HG03045 (cell line): ENCODE measurements at regions not wholly inside any gene's neighbourhood (a gene's known extent, or its start where the extent isn't known, plus 50 kb on each side); places are given as distances from the start of the nearest gene placed in this dataset.

Experiments used
- ATAC-seq: cut with Tn5 transposase; IDR thresholded peaks from one replicate; pipeline ENCODE4 v1.9.1; 2021; ENCODE audit warnings: mild to moderate bottlenecking, moderate library complexity; ENCODE audit not compliant: unreplicated experiment

DNA sequence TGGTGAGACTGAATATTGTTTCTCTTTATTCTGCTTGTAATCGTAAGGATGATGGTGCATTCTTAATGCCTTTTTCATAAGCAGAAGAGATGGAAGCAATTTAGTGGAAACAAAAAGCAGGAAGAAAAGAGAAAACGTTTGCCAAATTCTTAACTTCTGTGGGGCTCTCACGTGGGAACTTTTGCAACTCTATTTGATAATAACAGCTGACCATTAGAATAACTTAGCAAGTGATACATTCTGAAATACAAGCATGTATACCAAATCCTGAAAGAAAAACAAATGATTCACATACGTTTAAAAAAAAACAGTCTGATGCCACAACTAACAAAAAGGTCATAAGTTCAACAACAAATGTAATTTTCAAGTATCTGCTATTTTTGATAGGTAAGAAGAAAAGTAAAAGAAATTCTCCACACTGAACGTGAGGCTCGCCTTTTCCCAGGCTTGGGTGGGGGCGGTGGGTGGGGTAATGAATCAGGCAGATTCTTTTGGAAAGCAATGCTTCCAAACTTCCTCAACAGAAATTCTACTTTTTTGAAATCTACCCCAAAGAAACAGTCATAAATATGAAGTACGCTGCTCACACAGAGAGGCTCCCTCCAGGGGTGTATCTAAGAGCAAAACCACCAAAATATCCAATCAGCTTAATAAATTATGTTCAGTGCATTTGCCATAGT, 446.2 kb upstream of the MGMT start:
- no peak for ATAC-seq

DNA sequence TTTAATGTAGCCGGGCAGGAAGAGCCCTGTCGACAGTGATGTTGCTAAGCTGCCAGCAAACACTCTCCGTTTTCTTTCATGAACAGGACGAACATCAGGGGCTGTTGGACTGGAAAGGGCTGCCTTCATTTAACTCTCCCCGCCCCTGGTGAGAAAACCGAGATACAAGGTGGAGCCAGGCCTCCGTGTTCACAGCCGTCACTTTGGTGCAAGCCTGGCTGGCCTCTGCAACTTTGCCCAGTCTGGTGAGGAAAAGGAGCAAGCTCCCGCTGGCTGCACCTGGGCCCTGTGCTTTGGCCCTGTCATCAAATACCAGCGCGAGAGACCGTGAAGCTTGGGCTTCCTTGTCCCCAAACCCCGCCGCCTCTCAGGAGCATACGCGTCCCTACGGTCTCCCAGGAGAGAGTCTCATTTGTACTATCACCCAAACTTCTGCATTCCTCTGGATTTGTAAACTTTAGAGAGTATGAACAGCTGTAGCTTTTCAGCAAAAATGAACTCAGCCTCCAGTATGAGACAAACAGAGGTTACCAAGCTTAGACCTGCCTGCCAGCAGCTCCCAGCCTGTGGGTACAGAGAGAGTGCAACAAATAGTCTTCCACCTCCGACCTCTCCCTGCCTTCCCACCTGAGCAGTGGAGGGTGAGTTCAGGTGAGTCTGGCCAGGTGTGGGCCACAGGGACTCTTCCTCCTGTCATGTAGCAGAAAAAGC, 445.3 kb upstream of the MGMT start:
- no peak for ATAC-seq

DNA sequence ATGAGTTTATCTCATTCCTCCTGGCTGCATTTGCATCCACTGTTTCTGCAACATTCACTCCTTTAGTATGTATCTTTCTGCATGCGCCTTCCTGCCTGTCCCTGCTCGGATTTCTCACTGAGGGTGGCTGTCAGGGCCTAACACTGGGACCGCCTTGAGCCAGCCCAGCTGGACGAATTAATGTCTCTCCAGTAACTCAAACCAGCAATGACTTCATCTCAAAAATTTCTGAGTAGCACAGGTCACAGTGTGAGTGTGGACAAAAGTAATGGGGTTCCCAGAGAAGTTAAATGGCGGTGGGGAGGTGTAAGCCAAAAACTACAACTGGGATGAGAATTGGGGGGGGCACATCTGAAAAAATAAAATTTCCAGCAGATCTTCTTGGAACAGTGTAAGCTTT, 444.0 kb upstream of the MGMT start:
- no peak for ATAC-seq

DNA sequence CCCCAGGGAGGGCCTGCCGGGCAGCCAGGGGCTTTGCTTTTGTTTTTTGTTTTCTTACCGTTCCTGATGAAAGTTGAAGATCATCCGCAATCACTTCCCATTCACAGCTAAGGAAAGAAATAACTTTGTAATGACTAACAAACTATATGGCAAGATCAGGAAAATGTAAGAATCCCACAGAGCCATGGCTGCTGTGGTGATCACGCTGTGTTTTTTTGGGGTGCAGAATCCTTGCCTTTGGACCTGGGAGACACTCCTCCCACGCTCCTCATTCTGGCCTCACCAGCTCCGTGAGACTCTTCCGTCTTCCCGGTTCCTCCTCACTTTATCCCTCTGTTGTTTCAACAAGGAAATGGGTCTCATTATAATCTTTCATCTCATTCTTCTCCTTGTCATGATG, 443.0 kb upstream of the MGMT start:
- ATAC-seq = no peak

DNA sequence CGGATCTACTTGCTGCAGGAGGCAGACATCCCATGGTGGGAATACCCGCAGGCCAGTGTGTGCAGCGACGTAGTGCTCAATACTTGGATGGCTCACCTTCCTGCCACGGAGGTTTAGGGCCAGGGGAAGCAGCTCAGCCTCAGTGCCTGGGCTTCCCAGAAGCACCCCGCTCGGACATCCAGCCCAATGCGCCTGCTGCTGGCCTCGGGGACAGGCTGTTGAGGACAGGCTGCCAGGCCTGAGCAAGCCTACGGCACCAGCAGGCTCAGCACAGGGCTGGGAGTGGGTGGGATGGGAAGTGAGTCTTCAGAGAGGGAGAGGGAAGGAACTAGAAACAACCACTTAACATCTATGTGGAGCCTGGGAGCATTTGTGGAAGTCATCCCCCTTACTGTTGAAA, 441.3 kb upstream of the MGMT start:
- no peak for ATAC-seq

DNA sequence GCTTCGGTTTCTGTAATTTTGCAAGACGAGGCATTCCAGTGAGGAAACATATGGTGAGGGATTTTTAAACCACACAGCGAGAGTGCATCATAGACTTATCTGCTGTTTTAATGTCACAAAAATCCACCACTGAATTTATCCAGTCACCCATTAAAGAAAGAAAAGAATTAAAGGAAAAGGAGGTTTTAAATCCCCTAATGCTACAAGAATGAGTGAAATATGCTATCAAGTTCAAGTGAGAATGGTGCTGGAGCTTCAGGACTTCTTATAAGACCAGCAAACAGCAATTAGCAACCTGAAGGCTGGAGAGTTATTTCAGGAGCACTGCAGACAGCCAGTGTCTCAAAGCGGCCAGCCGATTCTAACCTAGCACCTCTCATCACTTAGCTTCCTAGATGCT, 439.1 kb upstream of the MGMT start:
- no peak for ATAC-seq

DNA sequence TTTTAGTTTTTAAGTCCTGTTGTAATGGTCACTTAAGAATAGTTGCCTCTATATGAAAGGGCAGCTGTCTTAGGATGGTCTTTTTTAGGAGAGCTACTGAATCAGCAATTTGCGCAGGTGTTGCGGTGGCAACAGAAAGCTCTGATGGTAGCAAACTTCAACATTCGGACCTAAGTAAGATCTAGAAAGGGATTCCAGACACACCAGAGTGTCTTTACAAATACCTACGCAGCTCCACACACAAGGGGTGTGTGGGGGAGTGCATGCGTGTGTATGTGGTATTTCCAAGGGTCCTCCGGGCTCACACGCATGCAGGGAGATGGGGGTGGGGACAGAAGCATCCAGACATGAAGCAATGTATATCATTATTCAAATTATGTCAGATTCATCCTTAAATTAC, 438.6 kb upstream of the MGMT start:
- no peak for ATAC-seq

DNA sequence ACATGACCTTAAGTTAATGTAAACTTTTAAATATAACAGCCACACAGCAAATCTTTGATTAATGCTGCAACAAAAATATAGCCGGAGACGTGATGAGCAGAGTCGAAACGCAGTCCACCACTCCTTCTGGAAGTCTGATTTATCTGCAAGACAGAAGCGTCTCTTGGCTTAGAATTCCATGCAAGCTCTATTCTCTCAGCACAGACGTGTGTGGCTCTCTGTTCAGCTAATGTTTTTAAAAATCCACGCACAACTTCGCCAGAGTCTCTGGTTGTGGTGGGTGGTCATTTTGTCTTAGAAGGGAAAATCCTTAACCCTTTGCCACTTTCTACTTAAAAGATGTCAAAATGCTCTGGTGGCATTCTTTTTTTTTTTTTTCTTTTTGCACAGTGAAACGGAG, 438.0 kb upstream of the MGMT start:
- no peak for ATAC-seq

DNA sequence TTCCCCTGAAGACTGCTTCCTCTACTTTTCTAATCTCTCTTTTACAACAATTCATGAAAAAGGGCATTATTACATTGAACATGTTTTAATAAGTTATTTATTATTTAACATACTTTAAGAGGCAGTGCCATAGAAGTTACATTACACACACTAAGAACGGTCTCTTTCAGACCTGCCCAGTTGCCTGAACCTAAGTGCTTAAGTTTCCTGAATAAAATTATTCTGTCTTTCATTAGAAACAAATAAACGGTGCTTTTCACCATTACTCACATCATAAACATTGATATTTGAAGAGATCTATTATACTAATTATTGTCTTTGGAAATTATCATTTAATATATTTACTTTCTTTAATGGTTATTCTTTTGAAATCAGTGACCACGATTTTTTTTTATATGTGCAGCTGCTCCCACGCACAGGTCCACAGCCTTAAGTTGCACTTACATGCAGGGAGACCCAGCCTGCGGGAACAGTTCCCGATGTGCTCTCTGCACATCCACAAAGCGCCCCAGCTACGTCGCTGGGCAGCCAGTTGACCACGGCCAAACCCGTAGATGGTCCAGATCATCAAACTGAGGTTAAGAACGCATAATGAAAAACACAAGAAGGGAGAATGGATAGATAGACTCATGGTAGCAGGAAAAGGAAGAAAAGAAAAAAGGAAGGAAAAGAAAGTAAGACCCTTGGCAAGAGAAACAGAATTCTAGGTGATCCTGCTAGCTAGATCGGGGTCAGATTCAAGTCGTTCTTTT, 437.0 kb upstream of the MGMT start:
- ATAC-seq = no peak

DNA sequence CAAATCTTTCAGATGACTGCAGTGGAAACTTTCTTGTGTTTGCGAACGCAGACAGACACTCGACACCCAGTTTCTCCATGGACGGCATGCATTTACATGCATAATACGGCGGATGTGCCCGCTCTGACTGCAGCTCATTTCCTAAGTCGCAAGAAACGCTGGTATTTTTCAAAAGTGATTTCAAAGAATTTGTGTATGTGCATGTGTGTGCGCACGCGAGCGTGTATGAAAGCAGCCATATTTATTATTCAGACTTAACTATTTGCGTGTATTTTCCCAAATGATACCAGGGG, 436.5 kb upstream of the MGMT start:
- ATAC-seq = no peak

DNA sequence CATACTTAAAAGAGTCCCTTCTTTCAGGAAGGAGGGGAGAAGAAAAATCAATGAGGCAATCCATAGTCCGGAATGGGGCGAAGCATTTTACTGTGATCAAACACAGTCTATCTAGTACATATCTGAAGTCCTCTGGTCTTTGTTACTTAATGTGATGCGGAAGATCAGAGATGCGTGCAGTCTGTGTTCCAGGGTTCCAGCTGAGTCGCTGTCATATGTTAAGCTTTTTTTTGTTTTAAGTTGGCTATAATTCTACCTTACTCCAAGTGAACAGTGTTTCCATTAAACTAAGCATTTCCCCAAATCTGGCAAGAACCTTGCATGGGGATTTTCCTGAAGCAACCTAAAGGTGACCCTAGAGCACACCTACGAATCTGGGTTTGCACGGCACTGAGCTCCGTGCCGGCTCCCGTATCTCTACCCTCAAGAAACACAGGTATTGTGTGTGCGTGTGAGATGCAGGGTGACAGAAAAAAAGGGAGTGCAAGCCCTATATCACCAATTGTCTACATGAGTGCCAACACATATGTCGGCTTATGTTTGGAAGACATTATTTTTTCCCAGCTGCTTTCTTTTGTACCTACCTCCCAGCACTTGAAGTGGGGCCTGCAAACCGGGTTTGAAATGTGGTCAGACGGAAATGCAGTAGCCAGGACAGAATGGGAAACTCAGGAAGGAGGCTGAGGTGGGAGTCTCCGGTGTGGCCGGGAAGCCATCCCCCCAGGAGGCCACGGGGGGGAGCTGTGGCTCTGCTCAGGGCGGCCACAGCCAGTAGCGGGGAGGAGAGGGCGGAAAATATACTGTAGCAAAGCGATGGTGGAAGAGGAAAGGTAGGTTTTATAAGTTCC, 435.8 kb upstream of the MGMT start:
- no peak for ATAC-seq

DNA sequence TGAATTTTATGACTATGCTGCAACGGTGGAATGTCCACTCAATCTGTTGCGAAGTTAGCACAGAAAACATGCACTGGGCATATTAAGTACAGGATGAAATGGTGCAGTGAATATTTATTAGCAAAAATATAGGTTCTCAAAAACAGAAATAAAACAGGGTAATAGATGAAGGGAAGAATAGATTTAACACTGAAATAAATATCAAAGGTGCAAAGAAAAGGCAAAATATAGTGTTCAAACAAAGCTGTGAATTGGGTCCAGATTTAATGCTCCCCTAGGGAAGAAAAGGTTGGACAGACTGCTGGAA, 435.2 kb upstream of the MGMT start:
- ATAC-seq = no peak

DNA sequence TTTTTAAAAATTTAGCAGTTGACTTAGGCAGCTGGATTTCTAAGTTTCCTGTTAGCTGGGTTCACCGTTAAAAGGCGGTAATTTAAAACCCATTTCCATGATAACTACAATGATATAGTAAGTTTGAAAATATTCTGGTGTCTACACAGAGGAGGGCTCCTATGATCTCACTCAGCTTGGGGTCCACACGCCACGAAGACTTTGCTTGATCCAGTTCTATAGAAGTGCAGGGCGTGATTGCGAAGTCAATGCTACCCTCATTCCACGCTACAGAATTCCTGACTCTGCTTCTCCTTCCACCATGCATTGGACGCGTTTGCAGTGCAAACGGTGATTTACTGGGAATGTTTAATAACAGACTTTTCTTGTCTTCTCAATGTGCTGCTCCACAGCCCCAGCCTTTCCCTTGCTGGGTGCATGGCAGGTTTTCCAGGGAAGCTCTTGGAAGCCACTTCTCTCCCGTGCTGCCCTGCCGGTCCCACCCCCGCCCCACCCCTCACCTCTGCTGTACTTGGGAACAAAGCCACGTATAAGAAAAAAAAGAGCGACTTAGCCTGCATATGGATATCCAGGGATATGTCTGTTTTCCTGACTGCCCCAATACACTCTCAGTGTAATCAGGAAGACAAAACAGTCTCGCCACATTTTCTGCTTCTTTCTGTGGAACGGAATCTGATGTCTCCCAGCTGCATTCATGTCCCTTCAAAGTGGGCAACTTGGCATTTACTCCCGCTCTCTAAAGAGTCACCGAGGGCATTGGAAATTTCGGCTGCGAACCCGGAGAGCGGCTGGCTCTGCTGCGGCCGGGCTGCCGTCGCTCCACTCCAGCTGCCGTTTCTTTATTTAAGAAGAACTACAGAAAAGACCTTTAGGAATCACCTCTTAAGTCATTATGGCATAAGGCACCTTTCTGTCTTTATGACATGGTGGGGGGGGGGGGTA, 434.4 kb upstream of the MGMT start:
- no peak for ATAC-seq

DNA sequence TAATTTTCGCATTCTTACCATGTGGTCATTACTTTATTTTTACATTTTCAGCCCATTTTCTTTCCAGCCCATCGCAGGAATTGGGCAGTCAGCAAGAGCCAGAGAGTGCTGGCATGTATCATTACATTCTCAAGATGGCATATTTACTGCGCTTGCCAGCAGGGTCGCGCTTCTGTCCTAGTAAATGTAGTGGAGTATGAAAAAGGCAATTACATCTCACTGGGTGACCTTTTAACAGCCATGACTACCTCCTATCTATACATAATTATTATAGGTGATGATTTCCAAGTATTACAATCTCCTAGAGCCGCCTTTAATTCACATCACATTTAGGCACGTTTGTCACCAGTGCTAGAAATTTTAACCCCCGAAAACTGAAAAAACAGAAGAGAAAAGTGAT, 433.7 kb upstream of the MGMT start:
- ATAC-seq = no peak

DNA sequence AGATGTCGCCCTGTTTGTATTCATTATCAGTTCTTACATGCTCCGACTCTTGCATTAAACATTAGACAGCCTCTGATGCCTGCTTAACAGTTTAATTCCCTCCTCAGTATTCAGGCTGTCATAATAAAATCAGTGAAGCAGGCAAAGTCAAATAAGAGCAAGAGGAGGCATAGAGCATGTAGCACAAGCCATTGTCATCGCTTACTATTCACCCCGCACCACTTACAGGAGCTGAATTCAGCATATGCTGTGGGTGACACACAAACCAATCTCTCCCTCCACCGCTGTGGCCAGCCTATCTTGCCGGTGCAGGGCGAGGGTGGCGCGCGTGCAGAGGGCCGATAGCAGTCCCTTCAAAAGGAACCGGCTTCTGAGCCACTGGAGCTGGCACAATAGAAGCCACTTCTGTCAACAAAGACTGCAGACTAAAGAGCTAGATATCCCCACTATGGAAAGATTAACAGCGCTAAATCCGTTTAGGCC, 433.2 kb upstream of the MGMT start:
- ATAC-seq = no peak

DNA sequence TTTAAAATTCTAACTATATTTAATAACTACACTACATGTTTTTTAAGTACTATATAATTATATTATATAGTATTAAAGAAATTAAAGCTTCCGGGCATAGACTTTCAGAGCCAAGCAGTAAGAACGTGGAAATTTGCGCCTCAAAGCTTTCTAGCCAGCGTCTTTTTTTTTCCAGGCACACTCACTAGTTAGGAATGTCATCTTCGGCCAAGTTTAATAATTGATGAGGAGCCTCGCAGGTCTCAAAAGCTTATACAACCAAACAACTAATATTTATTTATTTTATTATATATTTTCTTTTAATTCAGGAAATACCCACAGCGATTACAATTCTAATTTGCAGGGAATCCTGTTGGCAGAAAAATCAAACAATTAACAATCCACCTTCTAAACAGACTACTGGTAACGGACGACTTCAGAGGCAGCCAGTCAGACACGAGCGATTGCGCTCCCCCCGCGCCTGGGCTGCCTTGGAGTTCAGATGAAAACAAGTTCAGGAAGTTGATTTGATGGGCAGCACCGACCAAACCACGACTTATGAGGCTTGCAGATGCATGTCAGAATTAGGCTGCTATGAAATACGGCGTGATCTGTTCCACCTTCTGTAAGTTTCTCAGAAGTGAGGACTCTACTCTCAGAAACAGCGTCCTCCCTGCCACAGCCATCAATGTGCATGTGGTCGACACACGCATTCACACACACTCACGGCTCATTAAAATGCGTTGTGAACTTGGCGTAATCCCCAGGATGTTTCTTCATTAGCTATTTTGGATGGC, 431.8 kb upstream of the MGMT start:
- no peak for ATAC-seq

DNA sequence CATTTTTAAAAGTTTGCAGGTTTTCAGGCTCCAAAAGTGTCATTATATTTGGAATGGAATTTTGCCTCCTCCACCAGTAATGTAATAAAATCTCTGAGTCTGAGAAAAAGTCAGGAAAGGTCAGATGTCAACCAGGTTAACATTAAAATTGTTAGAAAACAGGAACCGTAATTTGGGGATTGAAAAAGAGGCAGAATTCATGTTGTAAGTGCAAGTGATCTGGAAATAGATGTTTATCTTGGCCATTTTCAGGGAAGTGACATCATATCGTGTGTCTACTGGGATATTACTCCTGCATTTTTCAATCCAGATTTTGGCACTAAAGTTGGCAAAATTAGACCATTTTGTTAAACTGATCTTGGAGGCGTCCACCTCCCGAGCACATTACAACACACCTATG, 428.5 kb upstream of the MGMT start:
- no peak for ATAC-seq

DNA sequence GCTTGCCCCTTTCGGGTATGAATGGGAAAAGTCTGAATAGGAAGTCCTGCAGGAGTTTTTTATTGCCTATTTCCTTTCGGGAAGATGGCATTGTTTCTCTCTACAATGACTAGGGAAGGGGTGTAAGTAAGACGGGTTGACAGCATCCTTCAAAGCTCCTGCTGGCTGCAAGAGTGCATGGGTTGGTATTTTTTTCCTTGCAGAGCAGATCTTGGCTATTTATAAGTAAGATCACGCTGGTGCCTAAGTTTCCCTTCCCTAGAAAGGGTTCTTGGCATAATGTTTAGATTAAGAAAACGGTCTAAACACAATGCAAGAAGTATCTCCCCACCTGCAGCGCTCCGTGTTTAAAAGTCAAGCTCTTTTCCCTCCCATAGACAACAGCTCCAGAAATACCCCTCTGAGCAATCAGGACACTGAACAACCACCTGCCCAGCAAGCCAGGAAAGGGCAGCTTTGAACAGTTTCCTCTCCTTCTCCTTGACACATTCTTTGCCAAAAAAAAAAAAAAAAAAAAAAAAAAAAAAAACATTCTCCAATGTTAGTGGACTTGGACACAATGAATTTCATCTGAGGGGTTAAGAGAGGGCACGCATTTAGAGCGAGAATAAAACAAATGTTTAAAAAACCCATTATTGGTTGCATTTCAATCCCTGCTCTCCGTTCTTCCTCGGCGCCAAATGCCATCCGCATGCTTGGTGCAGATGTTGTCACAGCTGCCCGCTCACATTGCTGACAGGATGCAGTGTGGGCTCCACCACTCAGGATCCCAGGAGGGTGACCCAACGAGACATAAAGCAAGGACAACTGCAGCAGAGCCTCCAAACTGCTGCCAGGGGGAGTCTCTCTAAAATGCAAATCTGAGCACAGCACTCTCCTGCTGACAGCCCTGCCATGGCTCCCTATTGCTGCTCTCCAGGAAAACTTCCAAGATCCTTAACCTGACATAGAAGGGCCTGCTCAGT, 427.4 kb upstream of the MGMT start:
- no peak for ATAC-seq

DNA sequence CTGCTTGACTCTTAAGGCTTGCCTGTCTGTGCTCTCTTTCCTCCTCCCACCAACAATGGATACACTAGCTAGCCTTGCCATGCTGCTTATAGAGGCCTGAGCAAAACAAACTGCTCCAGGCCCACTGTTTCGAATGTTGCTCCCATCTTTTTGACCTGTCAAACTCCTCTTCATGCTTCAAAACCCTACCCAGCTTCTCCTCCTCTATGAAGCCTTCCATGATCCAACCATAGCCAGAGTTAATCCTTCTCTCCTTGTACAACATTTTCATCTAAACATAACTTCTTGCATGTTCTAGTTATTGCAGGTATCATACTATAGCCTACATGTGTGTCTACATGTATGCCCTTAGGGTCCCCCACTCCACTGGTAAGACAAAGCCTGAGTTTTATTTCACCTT, 426.7 kb upstream of the MGMT start:
- no peak for ATAC-seq
